NCI-H2107 treated with DMSO at 0.1 percent for 48 hours (cell line): ENCODE measurements at regions not wholly inside any gene's neighbourhood (a gene's known extent, or its start where the extent isn't known, plus 50 kb on each side); places are given as distances from the start of the nearest gene placed in this dataset.
"Not testable (repeated sequence)": the region's sequence is repeated elsewhere in the genome, so short reads cannot be mapped to it uniquely, and the experiment has no call there.

Experiments
- DNase-seq: peaks from one replicate; lab custom pipeline; 2025; ENCODE audit not compliant: unreplicated experiment; lab: John Stamatoyannopoulos, UW

DNA sequence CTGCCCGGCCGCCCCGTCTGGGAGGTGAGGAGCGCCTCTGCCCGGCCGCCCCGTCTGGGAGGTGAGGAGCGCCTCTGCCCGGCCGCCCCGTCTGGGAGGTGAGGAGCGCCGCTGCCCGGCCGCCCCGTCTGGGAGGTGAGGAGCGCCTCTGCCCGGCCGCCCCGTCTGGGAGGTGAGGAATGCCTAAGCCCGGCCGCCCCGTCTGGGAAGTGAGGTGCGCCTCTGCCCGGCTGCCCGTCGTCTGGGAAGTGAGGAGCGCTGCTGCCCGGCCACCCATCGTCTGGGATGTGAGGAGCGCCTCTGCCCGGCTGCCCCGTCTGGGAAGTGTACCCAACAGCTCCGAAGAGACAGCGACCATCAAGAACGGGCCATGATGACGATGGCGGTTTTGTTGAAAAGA, 136.6 kb upstream of the PROKR2 start:
- DNase-seq, result not testable (repeated sequence)

GRCh38 chr20:5452691-5453090, 135.9 kb upstream of the PROKR2 start:
- DNase-seq, result not testable (repeated sequence)

DNA sequence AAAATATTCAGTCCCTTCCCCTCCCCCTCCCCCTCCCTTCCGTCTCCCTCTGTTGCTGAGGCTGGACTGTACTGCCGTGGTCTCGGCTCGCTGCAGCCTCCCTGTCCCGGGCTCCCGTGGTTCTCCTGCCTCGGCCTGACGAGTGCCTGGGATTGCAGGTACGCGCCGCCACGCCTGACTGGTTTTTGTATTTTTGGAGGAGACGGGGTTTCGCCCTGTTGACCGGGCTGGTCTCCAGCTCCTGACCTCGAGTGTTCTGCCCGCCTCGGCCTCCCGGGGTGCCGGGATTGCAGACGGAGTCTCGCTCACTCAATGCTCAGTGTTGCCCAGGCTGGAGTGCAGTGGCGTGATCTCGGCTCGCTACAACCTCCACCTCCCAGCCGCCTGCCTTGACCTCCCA, 135.5 kb upstream of the PROKR2 start:
- not testable (repeated sequence) for DNase-seq

- DNase-seq, result no peak
Measured at GRCh38 chr20:5451643-5452210, 135.0 kb upstream of the PROKR2 start.

DNA sequence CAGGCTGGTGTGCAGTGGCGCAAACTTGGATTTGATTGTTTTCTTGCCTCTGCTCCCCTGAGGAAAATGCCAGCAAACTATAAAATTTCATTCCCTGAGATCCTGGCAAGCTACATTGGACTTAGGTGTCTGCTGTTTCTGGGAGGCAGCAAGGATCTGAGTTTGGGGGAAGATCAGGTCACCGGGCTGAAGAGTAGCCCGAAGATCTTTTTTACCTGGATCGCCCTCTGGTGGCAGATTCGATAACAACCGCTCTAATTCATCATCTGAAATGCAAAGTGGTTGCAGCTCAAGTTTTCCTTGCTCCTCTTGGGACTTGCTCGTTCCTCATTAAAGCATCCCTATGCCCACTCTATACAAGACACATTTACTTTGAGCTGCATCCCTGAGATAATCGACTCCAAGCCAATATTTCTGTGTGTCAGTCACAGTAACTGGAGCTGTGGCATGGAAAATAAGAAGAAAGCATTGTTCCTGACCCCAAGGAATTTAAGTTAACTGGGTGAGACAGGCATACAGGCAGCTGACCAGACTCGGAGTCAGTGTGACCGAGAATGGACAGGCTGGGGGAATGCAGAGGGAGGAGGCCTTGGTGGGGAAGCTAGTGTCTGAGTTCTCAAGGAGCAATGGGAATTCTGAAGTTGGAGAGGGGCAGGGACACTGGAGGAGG, 131.8 kb upstream of the PROKR2 start:
- DNase-seq, result peak; percentile 21

DNA sequence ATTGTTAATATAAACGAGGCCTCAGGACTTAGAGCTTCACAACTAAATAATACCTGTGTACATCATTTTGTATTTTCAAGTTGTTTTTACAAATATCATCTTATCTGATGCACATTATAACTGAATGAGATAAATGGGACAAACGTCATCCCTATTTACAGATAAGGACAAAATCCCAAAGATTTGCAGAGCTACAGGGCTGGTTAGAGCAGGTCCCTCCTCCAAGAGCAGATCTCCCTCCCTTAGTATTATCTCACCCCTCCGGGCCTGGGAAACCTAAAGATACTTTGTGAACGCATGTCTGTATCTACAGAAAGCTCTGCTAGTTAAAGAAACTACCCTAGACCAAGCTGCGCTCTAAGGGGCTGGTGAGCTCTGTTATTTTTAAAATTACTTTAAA, 130.4 kb upstream of the PROKR2 start:
- DNase-seq, result no peak

DNA sequence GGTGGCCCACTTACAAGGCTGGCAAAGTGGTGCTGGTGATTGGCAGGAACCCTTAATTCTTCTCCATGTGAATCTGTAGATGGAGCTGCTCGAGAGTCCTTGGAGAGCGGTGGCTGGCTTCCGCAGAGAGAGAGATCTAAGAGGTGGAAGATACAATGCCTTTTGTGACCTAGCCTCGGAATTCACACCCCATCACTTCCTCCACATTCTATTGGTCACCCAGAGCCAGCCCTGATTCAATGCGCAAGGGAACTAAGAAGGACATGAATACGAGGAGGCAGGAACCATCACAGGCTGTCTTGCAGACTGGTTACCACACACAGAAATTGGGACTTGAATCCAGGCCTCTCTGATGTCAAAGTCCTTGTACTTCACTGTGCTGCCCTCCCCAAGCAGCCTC, 128.9 kb upstream of the PROKR2 start:
- no peak for DNase-seq

DNA sequence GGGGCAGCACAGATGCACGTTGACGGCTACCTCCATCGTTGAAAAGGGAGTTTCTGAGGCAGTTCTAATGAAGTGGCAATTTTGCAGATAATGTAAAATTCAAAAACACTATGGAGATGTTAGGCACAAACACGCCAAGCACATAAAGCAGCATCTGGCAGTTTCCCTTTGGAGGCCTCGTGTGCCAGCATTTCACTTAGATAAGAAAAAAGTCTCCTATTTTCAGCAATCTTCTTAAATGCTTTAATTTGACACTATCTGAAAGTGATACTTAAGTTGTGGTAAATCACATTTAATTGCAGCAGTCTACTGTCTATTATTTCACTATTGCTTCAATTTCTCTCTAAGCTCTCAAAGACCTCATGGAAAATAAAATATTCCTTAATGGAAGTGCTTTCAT, 125.3 kb upstream of the PROKR2 start:
- DNase-seq, result no peak

DNA sequence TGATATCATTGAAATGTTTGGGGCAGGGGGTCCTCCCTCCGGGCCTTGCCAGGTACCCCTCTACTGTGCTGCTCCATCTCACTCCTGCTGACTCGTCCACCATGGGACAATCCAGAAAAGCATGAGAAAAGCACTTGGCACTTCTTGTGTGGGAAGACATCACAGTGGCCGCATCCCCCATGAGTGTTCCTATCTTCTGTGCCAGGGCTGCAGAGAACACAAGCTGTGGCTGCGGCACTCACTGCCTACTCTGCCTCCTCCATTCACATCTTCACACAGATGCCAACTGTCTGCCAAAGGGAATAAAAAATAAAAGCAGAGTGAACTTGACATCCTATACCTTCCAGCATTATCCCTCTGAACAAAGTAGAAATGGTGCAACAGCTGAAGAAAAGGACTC, 117.4 kb upstream of the PROKR2 start:
- no peak for DNase-seq

DNA sequence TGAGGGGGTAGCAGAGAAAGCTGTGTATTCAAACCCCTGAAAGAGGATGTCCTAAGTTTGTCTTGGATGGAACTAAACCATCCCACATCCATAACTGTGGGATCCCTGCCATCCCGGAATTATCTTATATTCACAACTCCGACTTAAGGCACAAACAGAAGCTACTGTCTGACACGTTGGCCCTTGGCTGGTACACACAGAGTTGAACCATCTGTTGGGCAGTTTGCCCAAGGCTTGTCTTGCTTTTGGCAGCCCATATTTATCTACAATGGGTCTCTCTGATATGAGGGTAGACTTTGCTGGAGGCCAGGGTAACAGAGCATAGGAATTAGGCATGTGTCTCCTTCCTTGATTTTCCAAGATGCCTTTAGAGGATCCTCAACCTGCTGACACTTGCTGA, 116.6 kb upstream of the PROKR2 start:
- no peak for DNase-seq

GRCh38 chr20:5432030-5432429, 115.3 kb upstream of the PROKR2 start:
- no peak for DNase-seq

DNA sequence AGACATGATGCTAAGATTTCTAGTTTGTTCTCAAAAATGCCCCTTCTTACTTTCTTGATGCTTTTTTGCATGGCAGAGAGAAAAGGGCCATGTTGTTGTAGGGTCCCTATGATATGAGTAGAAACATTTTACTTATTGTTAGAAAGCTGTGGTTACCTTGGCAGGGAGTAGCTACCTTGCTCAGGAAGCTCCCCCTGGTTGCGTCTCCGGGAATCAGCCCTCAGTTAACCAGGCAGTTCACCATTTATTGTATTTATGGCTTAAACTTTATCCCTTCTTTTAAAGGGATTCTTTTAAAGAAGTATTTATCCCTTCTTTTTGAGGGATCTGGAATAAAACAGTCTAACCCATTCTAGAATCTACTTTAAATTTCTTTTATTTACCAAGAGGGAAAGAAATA, 113.9 kb upstream of the PROKR2 start:
- no peak for DNase-seq

DNA sequence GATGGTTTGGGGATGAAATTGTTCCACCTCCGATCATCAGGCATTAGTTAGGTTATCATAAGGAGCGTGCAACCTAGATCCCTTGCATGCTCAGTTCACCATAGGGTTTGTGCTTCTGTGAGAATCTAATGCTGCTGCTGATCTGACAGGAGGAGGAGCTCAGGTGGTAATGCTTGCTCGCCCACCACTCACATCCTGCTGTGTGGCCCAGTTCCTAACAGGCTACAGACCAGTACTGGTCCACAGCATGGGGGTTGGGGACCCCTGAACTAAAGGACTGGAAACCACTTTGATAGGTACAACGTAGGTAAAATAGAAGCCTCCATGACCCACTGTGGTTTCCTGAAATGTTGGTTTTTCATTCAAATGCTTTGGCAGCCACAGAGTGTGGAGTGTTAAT, 109.3 kb upstream of the PROKR2 start:
- no peak for DNase-seq

- peak; percentile 1 for DNase-seq
Measured at GRCh38 chr20:5416086-5416485, 99.3 kb upstream of the PROKR2 start.

GRCh38 chr20:5413394-5413793, 96.6 kb upstream of the PROKR2 start:
- no peak for DNase-seq

GRCh38 chr20:5410470-5410869, 93.7 kb upstream of the PROKR2 start:
- no peak for DNase-seq

GRCh38 chr20:5402903-5403531, 86.3 kb upstream of the PROKR2 start:
- DNase-seq, result no peak

DNA sequence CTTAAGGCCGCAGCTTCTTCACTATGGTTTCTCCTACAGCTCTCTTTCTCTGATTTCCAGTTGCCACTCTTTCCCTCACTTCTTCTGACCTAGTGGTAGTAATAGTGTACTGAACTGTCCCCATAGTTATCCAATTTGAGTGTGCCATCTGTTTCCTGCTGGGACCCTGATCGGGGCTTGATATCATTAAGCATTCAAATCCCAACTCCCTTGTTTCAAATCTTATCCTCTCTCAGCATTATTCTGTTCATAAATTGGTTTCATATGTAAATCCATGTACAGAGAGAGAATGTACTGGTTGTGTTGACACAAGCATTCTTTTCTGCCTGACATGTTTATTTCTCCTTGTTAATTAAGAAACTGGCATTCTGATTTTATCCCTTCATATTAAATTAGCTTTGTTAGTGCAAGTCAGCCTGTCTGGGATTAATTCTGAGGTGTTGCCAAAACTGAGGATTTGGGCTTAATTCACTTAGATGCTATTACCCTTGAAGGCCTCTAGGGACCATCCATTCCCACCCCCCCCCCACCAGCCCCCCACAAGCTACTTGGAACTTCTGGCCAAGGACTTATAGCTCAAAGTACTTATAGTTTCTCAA, 84.6 kb upstream of the PROKR2 start:
- DNase-seq, result no peak

DNA sequence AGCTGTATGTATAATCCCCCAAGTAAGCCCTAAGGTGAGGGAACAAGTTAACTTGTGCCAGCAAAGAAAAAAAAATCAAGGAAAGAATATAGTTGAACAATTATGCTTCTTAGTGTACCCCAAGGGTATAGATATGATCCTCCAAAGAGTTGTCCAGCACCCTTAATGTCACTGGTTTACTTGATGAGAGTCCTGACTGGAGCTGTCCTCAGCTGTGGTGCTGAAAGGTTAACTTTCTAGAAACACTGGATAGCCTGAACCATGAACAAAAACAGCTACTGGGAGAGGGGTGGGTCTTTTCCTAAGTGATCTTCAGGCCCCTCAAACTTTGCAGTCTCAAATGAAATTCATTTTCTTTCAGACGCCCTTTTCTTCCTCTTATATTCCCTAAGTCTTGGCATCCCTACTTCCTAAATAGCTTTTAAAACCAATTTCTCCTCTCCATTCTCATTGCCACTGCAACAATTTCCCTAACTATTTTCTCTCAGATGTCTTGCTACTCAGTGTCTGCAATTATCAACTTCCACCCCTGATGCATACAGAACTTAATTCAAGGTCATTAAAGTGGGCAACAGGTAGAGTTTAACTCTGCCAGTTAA, 83.5 kb upstream of the PROKR2 start:
- DNase-seq, result no peak

- no peak for DNase-seq
Measured at GRCh38 chr20:5397393-5397792, 80.6 kb upstream of the PROKR2 start.

DNA sequence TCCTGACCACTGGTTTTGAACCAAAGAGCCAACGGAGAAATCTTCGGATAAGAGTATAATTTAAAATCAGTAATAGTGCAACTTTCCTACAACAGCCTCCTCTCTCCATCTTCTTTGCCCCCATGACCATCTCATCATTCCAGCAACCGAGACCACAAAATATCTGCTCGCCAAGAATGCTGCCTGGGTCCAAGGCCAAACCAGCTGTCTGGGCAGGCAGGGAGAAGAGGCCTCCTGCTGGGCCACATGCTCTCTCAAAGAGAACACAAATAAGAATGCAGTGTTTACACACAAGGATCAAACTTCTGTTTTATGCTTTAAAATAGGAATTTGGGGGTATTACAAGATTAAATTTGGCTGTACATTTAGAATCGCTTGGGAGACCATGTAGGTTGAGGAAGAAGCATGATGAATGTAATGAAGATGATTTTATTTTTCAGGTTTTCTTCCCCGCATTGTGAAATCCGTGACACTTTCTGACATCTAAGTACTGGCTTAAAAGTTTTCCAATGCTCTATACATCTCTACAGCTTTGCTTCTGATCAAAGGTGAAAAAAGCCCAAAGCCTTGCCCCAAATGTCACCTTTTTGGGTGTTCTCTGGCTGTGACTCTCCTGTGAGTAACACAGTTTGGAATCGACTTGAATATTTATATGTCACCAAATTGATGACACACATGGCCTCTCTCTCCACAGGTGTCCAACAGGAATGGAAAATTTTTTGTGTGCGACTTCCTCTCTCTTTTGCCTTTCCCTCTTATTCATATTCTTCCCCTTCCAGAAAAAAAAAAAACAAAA, 79.4 kb upstream of the PROKR2 start:
- DNase-seq, result no peak
